ENCODE measurements at regions not wholly inside any gene's neighbourhood (a gene's known extent, or its start where the extent isn't known, plus 50 kb on each side); places are given as distances from the start of the nearest gene placed in this dataset.

DNA sequence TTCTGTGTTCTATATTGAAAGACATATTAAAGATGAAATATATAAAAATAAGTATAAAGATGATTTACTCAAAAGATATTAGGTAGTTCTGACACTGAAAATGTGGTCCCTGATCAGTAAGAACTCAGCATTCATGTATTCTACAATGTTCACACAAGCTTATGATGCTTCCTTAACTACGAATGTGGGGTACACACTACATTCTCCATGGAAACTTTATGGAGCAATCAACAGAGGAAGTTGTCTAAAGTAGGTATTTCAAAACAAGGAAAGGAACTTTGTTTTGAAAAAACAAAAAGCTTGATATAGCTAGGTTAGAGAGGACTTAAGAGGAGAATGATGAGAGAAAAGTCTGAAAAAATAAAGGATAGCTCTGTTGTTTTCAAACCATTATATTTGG lies 119.7 kb upstream of the RGS18 start:
- no peak for DNase-seq

DNA sequence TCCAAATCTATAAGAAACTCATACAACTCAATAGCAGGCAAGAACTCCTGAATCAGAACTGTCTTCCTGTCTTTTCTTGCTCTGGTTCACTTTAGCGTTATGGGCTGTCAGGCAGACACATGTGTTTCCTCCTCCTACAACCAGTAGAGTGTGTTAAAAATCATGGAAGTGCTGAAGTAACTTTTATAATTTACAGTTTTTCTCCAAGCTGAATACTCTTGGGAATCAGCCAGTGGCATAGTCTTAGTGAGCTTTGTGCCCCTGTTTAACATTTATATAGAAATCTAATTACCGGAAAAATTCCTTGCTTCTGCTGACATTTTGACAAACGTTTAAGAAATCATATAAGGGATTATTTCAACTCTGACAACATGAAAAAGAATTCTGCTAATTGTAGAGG lies 113.1 kb upstream of the RGS18 start:
- no peak for DNase-seq

DNA sequence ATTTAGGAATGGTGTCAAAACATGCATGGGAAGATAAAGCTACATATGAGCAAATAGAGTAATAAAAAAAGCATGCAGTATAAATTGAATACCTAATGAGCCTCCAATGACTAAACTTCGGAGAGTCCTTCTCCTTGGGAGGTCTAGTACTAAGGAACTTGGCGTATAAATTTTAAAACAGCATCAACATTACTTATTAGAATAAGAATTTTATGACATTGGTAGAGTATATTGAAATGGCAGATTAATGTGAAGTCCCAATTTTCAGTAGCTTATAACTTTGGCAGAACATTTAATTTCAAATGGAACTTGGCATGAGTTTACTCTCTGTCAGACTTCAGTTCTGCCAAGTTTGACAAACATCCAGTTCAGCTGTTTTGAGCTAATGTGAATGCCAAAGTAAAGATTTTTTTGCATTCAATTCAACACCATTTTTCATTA lies 104.7 kb upstream of the RGS18 start:
- DNase-seq, result no peak

DNA sequence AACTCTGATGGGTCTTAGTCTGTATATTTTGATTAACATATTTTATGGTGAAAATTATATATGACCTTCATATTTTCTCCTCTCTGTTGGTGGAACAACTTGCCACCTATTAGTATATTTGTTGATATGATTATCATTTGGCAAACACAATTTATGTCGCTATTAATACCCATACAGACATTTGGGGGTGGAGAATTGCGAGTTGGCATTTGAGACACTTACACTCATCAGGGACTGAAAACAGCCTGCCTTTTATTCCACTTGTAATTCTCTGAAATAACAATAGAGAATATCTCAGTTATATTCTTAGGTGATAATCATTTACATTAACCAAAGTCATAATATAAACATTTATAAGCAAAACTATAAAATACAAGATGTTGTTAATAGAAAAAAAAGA lies 100.5 kb upstream of the RGS18 start:
- DNase-seq, result no peak

DNA sequence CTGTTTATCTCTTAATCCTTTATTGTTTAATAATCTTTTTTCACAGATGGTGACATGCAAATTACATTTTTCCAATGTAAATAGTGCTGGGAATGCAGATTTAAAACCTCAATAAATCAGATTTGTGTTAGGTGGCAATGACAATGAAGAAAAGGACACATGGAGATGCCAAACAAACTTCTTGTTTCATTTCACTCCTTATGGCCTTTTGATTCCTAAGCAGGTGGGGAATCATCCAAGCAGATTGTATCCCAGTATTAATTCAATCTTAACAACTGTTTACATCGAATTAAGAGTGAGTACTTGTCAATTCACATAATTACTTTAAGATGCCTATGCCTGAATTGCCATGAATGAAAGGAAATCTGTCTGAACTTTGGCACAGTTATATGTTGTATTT lies 98.9 kb upstream of the RGS18 start:
- DNase-seq, result no peak

DNA sequence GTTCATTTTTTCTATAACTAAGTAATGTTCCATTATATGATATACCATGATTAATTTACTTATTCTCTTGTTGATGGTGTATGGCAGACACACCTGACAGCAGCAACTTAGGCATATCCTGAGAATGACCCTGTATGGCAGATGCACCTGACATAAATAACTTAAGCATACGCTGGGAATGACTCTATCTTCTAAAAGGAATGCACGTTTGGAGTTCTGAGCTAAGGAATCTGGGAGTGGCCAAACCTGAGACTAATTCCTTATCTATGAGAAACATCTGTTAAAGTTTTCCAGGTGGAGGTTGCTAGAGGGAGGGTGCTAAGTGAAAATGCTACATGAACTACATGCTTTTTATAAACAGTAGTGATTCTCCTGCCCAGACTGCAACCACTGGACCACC lies 96.7 kb upstream of the RGS18 start:
- DNase-seq, result no peak

DNA sequence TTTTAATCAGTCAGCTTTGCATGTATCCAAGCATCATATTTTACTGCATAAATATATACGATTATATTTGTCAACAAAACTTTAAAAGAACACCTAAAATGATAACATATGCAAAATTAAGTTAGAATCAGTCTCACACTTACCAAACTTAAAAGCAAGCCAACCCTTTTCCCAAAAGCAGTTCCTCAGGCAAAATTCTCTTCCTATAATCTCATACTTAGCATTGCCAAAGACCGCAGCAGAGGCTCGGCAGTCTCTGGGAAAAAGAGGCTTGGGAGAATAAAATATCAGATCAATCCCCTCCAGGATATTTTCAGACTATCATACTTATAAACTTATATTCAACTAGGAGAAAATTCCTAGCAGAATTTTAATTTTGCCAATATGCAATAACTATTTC lies 93.2 kb upstream of the RGS18 start:
- DNase-seq, result no peak

DNA sequence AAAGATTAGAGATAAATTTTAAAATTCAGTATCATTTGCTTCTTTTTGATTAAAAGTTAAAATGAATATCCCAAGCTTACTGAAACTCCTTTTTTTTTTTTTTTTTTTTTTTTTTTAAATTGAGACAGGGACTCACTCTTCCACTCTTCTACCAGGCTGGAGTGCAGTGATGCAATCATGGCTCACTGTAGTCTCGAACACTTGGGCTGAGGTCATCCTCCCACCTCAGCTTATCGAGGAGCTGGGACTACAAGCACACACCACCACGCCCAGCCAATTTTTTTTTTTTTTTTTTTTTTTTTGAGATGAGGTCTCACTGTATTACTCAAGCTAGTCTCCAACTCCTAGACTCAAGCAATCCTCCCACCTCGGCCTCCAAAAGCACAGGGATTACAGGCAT lies 92.1 kb upstream of the RGS18 start:
- DNase-seq, result no peak

DNA sequence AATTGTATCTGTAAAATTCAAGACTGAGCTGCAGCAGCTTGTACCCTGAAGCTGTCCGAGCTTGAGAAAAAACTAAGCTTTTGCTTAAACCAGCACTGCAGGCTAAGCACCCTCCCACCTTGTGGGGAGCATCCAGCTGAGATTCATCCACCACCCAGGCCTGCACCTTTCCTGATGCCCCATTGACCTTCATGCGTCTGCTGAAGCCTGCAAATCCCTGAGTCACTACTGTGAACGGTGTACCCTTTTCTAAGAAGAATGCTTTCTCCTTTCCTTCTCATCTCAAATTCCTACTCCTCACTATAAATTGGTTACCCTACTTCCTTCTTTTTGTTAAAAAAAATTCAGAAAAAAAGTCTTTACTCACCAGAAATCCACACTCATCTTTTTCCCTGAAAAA lies 90.9 kb upstream of the RGS18 start:
- DNase-seq, result no peak

DNA sequence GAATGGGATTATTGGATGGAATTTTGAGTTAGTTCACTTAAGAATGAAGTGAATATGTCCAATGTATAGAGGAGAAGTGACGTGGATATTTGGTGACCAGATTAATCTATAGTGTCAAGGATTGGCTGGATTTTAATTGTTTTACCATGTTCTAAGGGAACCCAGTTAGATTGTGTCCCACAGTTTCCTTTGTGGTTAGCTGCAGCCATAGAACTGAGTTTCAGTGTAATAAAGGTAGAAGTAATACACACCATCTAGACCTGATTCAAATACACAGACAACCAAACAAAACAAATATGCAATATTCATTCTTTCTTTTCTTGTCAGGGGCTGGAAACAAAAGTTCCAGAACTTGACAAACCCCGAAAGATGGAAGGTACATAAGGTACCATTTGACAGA lies 88.0 kb upstream of the RGS18 start:
- no peak for DNase-seq

DNA sequence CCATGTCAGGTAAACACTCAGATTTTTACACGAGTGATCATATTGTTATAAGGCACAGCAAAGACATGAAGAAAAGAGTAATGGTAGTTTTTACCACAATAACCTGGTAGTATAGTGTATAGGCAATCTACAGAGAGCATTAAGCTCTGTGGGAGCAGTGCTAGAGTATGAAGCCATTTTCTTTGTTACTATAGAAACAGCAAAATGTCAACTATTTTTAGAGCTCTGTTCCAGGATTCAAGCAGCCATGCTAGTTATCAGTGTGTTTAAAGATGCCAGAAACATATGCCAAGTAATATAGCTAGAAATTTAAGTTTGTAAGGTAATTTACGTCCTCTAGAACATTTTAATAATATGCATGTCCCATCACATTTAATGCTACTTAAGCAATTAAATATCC lies 77.6 kb upstream of the RGS18 start:
- no peak for DNase-seq

DNA sequence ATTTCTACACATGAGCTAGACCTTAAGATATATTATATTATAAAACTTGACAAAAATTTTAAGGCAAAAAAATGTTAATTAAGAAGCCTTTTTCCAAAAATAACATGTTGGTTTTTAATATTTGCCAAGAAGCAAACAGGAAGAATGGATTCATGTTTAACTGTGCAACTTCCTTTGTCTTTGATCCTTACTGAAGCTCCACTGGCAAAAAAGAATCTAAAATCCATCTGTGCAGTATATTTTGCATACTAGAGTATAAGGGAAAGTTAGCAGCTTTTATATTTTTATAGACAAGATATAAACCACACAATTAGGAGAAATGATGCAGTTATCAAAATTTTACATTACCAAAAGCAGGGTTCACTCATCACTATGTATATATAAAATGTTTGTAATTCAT lies 76.9 kb upstream of the RGS18 start:
- no peak for DNase-seq

DNA sequence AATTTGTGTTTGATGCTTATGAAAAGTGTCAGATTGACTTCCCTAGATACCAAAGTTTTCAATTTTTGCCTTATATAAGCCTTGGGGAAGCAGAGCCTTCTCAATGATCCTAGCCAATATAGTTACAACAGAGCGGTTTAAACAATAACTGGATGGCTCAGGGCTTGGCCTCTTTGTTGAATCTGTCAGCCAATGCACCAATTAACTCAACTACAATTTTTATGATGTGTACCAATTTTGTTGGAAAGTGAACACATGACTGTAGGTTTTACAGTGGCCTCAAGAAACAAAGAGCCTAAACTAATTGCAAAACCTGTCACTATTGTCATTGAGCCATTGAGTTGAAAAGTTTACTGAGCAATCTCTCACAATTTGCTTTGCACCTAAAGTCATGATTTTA lies 71.6 kb upstream of the RGS18 start:
- DNase-seq, result no peak

DNA sequence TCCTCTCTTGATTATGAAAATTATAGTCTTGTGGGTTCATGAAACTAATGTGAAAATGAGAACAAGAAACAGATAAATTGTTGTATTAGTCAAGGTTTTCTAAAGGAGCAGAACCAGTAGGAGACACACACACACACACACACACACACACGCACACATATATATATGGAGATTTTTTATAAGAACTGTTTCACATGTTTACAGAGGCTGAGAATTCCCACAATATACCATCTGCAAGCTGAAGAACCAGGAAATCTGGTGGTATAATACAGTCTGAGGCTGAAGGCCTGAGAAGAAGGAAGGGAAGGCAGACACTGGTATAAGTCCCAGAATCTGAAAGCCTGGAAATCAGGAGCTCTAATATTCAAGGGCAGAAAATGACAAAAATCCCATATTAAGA lies 70.9 kb upstream of the RGS18 start:
- no peak for DNase-seq

DNA sequence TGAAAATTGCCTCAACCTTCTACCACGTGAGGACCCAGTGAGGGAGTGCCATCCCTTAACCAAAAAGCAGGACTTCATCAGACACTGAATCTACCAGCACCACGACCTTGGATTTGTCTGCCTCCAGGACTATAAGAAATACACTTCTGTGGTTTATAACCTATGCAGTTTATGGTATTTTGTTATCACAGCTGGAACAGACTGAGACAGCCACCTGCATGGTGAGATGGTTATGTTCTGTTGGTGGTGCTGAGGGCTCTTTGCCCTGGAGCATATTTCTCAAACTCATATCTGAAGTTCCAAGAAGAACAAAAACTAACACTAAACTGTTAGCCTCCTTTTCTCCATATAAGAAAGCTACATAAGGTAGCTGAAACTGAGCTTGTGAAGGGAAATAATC lies 69.8 kb upstream of the RGS18 start:
- DNase-seq, result no peak

DNA sequence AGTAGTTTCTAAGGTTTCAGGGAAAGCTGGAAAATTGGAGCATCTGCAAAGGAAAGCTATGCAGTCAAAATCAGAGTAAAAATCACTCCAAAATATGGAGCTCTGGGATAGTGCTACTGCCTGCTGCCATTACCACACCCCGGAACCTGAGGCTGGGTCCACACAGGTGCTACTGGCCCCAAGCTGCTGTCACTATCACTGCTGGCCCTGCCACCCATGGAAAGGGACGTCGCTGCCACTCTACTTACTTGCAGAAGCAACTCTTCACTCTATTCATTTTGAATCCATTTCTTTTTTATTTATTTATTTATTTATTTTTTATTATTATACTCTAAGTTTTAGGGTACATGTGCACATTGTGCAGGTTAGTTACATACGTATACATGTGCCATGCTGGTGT lies 60.3 kb upstream of the RGS18 start:
- no peak for DNase-seq

DNA sequence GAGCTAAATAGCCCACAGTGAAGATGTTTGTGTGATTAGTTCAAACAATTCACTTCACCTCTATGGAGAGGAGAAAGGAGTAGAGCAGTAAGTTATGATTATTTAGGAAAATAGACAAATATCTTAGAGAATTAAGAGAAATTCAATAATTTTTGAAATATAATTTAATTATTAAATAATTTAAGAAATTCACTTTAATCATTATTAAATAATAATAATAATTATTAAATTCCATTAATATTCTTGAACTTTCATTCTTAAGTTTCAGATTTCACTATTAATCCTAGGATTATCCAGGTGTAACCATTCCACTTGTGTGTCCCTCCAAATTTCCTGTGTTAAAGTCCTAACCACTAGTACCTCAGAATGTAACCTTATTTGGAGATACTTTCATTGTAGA lies 58.9 kb upstream of the RGS18 start:
- no peak for DNase-seq

DNA sequence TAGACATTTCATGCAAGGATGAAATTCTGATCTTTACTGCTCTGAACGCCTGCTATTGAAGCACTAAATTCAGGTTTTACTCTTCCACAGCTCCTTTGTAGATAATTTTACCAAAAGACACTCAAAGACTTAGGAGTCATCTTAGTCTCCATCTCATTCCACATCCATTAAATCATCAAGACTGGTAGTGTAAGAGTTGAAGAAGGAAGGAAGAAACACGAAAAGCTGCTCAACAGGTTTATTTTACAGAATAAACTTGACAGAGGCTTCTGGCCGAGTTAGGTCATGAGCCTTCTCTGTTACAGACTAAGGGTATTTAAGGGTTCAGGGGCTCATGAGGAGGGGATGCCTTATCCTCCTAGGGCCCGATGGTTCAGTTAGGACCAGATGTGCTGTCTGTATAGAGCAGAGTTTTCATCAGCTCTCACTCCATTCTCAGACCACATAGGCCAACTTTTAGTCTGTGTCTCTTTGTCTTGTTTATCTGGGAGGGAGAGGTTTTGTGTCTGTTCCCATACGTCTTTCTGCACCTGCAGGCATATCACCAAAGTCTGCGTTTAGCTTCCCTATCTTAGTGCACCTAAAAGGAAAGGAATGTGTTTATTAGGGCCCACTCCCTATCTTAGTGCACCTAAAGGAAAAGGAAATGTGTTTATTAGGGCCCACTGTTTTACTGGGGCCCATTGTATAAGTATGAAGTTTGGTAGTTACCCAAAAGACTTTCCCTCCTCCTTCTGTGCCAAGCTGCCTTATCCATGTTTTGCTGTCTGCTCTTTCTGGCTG lies 57.4 kb upstream of the RGS18 start:
- no peak for DNase-seq

DNA sequence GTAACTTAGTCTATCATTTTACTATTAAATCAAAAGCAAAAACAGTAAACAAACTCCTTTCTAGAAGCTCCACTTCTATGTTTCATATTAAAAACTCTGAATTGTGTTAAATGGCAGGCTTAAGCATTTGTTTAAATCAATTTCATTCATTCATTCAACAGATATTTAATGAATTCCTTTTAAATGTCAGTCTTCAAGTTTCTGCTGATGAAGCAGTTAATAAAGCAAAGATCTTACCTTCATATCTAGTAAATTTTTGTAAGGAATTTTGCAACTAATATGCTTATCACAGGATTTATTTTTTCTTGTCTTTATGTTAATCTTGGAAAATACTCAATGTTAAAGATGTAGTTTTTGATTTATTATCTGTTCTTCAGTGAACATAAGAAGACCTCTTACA lies 54.1 kb upstream of the RGS18 start:
- no peak for DNase-seq

DNA sequence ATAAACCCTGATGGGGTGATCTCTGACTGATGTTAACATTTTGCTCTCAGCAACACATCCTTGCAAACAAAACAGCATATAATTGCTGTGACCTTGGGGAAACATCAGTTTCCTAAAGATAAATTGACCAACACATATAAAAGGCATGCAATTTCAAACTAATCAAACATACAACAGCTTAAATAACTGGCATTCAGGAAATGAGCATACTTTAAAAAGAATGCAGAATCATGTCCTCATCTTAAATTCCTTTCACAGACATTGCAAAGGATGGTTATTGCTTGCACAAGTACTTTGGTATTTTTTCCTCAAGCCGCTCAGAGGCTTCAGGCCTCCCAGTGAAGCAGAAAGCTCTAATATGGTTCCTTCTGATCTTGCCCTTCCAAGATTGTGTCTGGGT lies 53.4 kb upstream of the RGS18 start:
- DNase-seq, result no peak

DNA sequence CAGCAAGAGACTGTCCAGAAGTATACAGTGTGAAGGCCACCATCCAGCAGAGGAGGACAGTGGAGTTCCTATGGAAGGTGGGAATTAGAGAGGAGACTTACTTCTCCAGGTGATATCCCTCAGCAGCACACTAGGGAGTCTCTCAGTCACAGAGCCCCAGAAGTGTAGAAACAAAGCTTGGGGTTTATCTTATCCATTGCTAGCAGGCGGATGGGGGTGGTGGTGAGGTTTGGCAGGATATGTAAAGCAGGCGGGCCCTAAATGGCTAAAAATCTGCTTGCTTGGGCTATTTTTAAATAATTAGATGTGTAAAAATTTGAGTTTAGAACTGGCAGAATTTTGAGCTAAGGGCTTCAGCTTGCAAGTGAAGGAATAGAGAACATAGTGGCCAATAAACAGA lies 50.1 kb upstream of the RGS18 start:
- no peak for DNase-seq

All from DMS153 (cell line).